Astrocyte of the spinal cord (primary cell): ENCODE measurements at regions not wholly inside any gene's neighbourhood (a gene's known extent, or its start where the extent isn't known, plus 50 kb on each side); places are given as distances from the start of the nearest gene placed in this dataset.

Source experiments
- DNase-seq: peaks from one replicate; pipeline ENCODE4 v3.0.0; 2011; ENCODE audit warnings: low read depth, low spot score
- H3K4me3 ChIP-seq: 2 replicates; pipeline ENCODE4 v1.5.1; 2011; ENCODE audit warnings: low read depth, mild to moderate bottlenecking, low read length, moderate library complexity
- in situ Hi-C: cut with HindIII; loops from 2 replicates; pipeline ENCODE4 v1.10.0; 2017; ENCODE audit warnings: low sequenced_read_pairs
- TF ChIP-seq, protein P1 (sequence below): IDR thresholded peaks from 2 replicates; pipeline ENCODE4 v1.5.1; 2012; ENCODE audit warnings: low read depth, mild to moderate bottlenecking, low read length, inconsistent platforms

DNA sequence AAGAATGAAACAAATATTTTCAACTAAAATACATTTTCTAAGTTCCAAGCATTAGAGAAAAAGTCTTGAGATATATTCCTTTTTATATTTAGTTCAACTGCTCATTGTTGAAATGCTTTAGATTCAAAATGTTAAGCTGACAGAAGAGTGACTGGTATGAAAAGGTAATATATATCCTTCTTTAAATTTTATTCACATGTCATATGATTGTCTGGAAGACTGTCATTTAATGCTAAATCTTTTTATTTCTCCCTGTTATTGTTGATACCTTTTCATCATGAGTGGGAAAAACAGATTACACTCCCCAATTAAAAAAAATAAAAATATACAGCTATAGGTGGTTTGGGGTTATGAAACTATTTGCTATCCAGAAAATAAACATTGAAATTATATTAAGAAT is 965.4 kb downstream of the JRKL start:
- in situ Hi-C loops, result no loop called here
- DNase-seq, result no peak
- TF ChIP-seq, protein P1, sequence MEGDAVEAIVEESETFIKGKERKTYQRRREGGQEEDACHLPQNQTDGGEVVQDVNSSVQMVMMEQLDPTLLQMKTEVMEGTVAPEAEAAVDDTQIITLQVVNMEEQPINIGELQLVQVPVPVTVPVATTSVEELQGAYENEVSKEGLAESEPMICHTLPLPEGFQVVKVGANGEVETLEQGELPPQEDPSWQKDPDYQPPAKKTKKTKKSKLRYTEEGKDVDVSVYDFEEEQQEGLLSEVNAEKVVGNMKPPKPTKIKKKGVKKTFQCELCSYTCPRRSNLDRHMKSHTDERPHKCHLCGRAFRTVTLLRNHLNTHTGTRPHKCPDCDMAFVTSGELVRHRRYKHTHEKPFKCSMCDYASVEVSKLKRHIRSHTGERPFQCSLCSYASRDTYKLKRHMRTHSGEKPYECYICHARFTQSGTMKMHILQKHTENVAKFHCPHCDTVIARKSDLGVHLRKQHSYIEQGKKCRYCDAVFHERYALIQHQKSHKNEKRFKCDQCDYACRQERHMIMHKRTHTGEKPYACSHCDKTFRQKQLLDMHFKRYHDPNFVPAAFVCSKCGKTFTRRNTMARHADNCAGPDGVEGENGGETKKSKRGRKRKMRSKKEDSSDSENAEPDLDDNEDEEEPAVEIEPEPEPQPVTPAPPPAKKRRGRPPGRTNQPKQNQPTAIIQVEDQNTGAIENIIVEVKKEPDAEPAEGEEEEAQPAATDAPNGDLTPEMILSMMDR, result no peak
- no peak overlapping the region for H3K4me3 ChIP-seq

DNA sequence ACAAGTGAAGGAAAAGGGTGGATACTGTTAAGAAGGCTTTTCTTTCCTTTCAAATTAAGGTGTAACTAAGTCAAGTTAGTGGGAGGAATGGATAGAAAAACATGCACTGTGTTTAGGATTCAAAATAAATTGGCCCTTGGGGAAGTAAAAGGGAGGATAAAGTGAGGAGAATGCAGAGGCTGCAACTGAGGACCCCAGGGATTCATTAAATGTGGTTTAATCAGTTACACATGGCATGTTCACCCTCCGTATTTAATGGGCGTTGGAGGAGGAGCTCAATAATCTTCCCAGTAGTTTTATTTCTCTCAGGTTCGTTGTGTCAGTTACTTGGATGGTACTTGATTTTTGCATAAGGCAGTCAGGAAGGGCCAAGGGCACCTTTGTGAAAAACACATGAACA is 966.3 kb downstream of the JRKL start:
- in situ Hi-C loops, result no loop called here
- TF ChIP-seq, protein P1, result no peak
- H3K4me3 ChIP-seq, result no peak overlapping the region
- DNase-seq, result no peak

DNA sequence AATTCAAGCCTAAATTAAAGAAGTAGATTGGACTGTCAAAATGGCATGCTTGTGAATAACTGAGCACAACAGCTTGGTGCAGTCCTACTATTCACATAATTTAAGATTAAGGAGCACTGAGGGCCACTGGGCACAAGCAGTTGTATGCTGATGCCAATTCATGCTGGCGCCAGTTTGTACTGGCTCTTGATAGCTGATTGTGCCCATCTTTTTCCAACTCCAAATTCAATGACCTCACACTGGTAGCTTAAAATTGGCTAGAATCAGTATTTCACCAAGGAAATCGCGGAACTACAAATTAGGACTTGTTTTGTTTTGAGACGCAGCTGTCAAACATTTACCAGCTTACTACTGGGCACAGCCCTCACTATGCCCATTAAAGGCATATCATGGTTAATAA is 969.2 kb downstream of the JRKL start:
- DNase-seq, result no peak
- TF ChIP-seq, protein P1, result no peak
- in situ Hi-C loops, result no loop called here
- H3K4me3 ChIP-seq, result no peak overlapping the region

DNA sequence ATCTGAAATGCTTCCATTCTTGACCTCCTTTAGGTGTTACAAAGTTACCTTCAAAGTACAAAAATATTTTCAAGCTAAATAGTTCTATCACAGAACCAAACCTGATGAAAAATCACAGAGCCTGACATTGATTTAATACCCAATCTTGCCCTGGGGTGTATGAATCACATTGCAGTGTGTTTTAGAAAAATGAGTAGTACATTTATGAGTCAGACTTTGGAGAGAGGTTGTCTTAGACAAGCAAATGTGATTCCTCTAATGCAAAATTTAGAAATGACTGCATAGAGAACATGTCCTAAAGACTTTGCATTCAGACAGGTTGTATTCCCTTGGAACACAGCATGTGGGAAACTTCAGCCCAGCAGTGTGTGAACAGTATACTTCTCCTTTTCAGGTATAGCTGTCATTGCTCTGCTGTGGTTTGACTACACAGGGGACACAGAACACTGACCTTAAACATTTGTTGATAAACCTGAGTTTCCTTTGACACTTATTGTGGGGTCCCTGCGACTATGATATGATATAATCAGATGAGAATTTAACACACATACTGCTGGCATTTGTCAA is 972.1 kb downstream of the JRKL start:
- in situ Hi-C loops, result no loop called here
- DNase-seq, result peak; percentile 72
- no peak overlapping the region for H3K4me3 ChIP-seq
- TF ChIP-seq, protein P1, result no peak

DNA sequence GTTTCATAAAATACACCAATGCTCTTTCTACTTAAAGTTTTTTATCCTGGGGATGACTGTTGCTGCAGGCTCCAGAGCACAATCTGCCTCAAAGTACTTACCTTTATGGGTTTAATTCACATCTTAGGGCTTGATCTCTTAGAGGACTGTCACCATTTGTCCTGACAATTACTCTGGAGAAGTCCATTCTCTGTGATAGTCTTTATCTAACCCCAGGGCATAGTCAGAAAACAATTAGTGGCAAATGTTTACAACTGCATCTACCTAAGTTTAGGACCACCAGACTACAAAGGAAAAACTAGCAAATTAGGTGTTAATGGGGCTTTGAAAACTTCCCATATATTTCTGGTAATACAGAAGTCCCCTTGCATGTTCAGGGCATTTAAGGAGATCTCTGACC is 973.5 kb downstream of the JRKL start:
- in situ Hi-C loops, result no loop called here
- no peak for DNase-seq
- TF ChIP-seq, protein P1, result no peak
- no peak overlapping the region for H3K4me3 ChIP-seq

DNA sequence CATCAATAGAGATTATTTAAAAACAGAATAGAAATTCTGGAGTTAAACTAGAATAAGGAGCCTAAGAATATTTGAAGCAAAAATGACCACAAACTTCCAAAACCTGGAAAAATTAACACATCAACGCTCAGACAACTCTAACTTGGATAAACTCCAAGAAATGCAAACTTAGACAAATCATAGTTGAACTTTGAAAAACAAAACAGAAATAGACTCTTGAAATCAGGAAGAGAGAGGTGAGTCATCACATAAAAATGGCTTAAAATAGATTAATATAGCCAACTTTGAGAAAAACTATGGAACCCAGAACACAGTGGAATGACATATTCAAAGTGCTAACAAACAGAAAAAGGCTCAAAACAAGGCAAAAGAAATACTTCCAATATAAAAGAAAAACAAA is 974.2 kb downstream of the JRKL start:
- TF ChIP-seq, protein P1, result no peak
- in situ Hi-C loops, result no loop called here
- H3K4me3 ChIP-seq, result no peak overlapping the region
- peak; percentile 74 for DNase-seq
